ENCODE measurements at regions not wholly inside any gene's neighbourhood (a gene's known extent, or its start where the extent isn't known, plus 50 kb on each side); places are given as distances from the start of the nearest gene placed in this dataset.

- DNase-seq (ENCODE audit: low spot score) = no peak
Observed at GRCh38 chr10:44619975-44620374, 235.1 kb upstream of the CXCL12 start.

- DNase-seq (ENCODE audit: low spot score) = no peak
Observed at GRCh38 chr10:44627591-44628354, 242.9 kb upstream of the CXCL12 start.

GRCh38 chr10:44628921-44629320, 244.0 kb upstream of the CXCL12 start:
- DNase-seq (ENCODE audit: low spot score) = no peak

GRCh38 chr10:44635176-44635575, 250.3 kb upstream of the CXCL12 start:
- no peak for DNase-seq (ENCODE audit: low spot score)

DNA sequence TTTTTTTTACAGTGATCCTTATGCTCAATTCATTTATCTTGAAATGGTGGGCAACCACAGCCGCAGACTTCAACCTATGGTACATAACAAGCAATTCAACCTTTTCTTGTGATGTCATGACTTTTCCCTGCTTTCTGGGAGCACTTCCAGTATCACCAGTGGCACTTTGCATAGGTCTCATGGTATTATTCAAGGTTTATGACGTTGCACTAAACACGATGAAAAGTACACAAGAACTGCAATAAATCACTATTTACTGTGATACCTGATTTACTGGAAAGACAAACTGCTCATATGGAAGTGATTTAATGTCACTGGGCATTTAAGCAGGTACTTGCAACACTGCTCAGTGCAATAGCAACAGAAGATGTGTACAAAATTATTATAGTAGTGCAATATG, 251.7 kb upstream of the CXCL12 start:
- no peak for DNase-seq (ENCODE audit: low spot score)

DNA sequence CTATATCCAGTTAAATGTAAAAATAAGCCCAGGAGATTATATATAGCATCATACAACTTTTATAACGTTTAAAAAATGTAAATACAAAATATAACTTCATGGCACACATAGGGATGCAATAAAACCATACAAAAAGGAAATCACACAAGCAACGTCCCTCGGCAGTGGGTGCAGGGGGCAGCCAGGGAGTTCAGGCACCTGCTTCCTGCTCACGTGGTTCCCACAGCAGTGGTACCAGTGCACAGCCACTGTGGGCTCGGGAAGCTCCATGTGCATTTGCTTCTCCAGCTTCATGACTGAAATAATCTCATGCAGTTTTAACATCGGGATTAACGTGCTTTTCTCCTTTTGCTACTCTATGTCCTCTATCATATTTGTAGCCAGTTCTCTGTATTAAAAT, 255.5 kb upstream of the CXCL12 start:
- no peak for DNase-seq (ENCODE audit: low spot score)

DNA sequence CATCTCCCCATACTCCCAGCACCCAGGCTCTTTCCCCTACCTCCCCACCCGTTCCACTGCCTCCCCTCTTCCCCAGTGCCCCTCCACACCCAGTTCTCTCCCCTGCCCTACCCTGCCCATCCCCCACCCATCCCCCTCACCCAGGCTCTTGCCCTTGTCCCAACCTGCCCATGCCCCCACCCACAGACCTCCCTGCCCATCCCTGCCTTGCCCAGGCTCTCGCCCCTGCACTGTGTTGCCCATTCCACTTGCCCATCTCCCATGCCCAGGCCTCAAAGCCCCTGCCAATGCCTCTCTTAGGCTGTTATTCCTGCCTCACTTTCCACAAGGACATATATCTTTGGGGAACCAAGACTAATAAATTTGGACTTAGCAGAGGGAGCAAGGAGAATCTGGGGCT, 262.6 kb upstream of the CXCL12 start:
- no peak for DNase-seq (ENCODE audit: low spot score)

GRCh38 chr10:44647877-44648542, 263.1 kb upstream of the CXCL12 start:
- no peak for DNase-seq (ENCODE audit: low spot score)

- DNase-seq (ENCODE audit: low spot score) = no peak
Observed at GRCh38 chr10:44650691-44651661, 260.2 kb upstream of the TMEM72 start.

DNA sequence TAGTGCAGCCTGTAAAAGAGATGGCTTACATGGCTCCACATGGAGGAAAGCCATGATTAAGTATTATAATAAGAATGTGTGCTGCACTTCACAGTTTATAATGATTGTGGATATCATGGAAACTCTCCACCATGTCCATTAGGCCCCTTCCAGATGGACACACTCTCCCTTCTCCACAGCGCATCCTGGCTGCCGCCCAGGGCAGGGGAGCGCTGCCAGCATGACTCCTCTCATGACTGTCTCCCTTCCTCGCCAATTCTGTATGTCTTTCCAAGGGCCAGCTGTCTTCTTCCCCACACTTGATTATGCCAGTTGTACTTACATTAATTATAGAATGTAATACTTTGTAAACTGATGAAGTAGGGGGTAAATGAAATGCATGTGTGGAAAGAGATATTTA, 259.3 kb upstream of the TMEM72 start:
- no peak for DNase-seq (ENCODE audit: low spot score)

DNA sequence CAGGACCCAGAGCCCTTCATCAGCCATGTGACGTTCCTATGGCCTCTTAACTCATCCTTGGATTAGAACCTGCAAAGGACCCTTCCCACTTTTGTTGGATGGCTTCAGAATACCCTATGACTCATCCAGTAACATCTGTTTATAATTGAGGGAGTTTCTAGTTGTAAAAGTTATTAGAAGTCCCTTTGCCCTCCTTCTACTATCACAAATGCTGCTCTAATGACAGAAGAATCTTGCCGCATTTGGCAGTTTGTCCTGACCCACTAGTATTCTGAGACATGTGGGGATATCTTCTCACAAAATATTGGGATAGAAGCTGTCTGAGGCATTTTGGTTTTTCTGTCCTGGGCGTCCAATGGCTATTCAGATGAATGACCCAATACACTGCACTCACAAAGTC, 251.8 kb upstream of the TMEM72 start:
- no peak for DNase-seq (ENCODE audit: low spot score)

DNA sequence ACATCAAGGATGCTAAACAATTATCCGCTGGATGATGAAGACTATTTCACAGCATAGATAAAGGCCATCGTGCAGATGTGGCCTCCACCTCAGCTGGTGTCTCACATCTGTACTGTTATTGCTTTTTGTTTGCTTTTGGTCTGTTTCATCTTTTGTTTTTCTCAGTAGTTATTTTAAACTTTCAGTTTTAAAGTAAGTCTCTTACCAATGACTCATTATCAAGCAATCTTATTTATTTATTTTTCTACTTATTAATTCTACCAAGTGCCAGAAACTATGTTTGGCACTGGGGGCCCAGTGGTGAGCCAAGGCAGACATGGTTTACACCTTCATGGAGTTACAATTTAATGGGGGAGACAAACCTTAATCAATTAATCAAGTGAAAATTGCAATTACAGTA, 250.9 kb upstream of the TMEM72 start:
- DNase-seq (ENCODE audit: low spot score) = no peak

DNA sequence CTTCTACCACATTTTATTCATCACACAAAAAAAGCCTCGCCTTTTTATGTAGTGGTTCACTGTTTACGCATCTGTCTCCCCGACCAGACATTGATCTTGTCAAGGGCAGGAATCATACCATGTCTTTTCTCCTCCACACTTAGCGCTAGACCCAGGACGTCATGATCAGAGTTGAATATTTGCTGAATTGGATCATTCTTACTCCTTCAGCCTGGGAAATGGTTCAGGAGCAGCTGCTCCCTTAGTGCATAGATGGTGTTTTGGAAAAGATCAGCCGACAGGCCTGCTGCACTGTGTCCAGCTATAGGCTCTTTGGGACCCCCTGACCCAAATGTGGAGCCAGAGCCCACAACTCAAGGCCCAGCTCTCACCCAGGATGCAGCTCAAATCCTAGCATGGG, 249.1 kb upstream of the TMEM72 start:
- no peak for DNase-seq (ENCODE audit: low spot score)

DNA sequence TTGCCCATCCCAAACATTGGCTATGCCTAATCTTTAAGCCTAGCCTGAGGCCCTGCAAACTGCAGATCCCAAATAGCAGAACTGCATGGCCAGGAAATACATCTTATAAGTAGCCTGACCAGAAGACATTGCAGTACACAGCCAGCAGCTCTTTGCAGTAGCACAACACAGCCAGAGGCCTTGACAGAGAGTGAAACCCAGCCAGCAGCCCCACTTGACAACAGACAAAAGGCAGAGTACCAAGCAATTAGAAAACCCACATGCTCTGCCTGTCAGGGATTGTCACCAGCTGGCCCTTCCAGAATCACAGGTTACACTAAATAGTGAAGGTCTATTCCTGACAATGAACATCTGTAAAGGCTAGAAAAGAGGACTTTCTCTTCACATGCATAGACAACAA, 242.8 kb upstream of the TMEM72 start:
- no peak for DNase-seq (ENCODE audit: low spot score)

DNA sequence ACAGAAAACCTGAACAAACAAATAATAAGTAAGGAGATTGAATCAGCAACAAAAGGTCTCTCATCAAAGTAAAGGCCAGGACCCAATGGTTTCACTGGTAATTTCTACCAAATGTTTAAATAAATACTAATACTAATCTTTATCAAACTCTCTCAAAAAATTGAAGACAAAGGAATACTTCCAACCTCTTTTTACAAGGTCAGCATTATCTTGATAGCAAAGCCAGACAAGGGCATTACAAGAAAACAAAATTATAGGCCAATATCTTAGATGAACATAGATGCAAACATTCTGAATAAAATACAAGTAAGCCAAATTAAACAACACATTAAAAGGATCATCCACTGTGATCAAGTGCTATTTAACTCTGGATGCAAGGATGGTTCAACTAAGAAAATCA, 239.8 kb upstream of the TMEM72 start:
- DNase-seq (ENCODE audit: low spot score) = no peak

DNA sequence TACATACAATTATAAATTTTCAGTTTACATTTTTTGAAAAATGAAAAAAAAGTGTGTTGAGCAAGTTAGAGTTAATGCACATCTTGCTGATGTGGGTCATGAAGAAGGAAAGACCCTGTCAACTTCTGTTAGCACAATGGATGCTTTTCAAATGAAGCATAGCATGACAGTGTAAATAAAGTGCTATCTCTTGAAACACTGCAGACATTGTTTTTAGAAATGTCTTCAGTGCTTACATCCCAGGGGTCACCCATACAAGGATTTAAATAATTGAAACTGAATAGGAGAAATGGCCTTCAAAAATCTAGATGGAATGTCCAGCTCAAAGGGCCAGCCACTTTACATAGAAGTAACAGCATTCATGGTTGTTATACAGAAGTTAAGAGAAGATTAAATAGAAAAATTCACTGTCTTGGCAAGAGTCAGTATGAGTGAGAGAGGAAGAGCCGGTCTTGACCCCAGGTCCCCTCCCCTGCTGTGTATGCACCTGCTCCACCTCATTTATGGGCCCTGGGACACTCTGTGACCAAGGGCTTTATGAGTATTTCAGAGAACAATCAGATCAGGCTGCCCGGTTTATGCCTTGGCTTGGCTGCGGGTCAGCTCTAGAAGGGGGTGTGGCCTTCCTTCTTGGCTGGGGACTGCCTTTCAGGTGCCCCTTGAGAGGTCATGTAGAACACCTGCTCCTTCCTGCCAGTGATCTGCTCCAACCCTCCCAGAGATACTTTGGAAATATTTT, 237.7 kb upstream of the TMEM72 start:
- DNase-seq (ENCODE audit: low spot score) = no peak

GRCh38 chr10:44674536-44675386, 236.4 kb upstream of the TMEM72 start:
- DNase-seq (ENCODE audit: low spot score) = no peak

GRCh38 chr10:44675387-44675874, 235.7 kb upstream of the TMEM72 start:
- no peak for DNase-seq (ENCODE audit: low spot score)

- no peak for DNase-seq (ENCODE audit: low spot score)
Observed at GRCh38 chr10:44680764-44681163, 230.4 kb upstream of the TMEM72 start.

GRCh38 chr10:44682507-44682906, 228.6 kb upstream of the TMEM72 start:
- DNase-seq (ENCODE audit: low spot score) = no peak

GRCh38 chr10:44684661-44685060, 226.5 kb upstream of the TMEM72 start:
- DNase-seq (ENCODE audit: low spot score) = no peak
